GM19035 (cell line): ENCODE measurements at regions not wholly inside any gene's neighbourhood (a gene's known extent, or its start where the extent isn't known, plus 50 kb on each side); places are given as distances from the start of the nearest gene placed in this dataset.

Experiments
- ATAC-seq: cut with Tn5 transposase; IDR thresholded peaks from one replicate; pipeline ENCODE4 v1.9.1; 2021; ENCODE audit not compliant: unreplicated experiment

DNA sequence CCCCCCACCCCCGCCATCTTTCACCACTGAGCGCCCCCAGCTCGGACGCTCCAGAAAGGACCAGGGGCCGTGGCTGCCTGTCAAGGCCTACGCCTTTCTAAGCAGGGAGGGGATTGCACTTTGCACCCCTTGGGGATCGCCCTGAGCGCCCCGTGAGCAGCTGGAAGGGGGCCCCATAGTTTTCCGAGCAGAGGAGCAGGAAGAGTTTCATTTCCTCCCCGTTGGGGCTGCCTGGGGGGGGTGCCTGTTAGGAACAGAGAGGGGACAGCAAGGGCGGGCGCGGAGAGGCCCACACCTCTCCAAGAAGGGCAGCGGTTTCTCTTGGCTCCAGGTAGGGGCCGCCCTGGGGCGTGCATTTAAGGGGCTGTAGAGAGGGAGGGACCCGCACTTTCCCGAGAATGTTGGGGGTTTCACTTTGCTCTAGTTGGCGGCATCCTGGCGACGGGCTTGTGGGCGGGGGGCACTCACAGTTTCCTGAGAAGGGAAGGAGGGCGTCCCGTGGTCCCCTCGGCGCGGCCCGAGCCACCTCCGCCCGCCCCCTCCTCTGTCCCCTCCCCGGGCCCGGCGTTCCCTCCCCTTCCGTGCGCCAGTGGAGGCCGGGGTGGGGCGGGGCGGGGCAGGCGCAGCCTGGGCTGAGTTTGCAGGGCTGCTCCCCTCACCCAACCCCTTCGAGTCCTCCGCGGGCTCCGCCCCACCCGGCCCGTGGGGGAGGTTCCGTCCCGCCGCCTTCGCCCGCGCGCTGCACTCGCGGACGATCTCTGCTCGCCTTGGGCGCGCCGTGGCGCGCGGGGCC lies 82.3 kb upstream of the CD99 start:
- ATAC-seq = peak; percentile 92

- no peak for ATAC-seq
Measured at GRCh38 chrX:2607113-2607512, 84.0 kb upstream of the CD99 start.

GRCh38 chrX:2600564-2600963 lies 90.5 kb upstream of the CD99 start:
- ATAC-seq = no peak

- no peak for ATAC-seq
Measured at GRCh38 chrX:2596555-2597255, 94.4 kb upstream of the CD99 start.

DNA sequence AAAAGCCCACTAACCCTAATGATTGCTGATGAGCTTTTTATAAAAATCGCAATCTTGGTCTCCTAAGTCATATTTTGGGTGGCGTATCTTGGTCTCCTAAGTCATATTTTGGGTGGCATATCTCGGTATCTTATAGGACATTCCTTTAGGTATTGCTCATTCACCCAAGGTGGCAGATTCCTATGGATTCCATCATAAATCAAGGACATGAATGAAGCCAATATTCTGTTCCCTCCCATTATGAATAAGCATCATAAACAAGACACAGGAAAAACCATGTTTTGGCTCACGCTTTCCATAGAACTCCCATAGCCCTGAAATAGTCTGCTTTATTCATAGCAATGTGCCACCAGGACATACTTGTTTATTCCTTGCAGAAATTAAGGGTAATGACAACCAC lies 95.0 kb upstream of the CD99 start:
- ATAC-seq = no peak

DNA sequence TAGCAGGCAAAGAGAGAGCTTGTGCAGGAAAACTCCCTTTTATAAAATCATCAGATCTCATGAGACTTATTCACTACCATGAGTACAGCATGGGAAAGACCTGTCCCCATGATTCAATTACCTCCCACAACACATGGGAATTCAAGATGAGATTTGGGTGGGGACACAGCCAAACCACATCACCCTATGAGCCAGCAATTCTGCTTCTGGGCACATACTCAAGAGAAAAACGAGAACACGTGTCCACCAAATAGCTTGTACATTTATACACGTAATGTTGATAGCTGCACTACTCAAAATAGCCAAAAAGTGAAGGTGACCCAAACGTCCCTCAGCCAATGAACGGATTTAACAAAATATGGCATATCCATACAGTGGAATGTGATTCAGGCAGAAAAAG lies 94.5 kb upstream of the DHRSX start:
- ATAC-seq = no peak

DNA sequence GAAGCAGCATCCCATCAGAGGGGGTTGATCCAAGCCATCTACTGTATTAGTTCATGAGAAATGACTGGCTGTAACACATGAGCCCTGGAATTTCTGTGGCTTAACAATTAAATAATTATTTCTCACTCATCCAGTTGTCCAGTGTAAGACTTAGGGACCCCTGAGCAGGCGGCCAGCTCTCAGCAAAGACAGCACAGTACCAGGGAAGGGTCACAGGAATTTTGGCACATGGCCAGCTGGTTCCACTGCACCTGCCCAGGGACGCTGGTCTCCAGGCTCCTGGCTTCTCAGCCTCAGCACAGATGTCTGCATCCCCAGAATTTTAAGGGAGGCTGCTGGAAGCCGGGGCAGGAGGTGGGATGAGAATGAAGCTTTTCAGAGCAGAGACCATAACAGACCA lies 93.7 kb upstream of the DHRSX start:
- ATAC-seq = no peak

- ATAC-seq = no peak
Measured at GRCh38 chrX:2592279-2592678, 91.5 kb upstream of the DHRSX start.

GRCh38 chrX:2589186-2590020 lies 88.6 kb upstream of the DHRSX start:
- no peak for ATAC-seq

DNA sequence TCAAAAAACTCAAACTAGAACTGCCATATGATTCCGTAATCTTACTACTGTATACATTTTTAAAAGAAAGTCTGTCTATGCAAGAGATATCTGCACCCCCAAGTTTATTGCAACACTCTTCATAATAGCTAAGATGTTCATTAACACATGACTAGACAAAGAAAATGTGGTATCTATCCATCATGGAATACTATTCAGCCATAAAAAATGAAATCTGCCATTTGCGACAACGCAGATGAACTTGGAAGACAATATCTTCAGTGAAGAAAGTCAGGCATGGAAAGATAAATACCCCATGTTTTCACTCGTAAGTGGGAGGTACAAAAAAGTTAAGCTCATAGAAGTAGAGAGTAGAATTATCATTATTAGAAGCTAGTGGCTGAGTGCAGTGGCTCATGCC lies 87.3 kb upstream of the DHRSX start:
- ATAC-seq = no peak

- ATAC-seq = no peak
Measured at GRCh38 chrX:2587146-2587545, 86.4 kb upstream of the DHRSX start.

- no peak for ATAC-seq
Measured at GRCh38 chrX:2585158-2585470, 84.3 kb upstream of the DHRSX start.

GRCh38 chrX:2584251-2585157 lies 83.7 kb upstream of the DHRSX start:
- ATAC-seq = no peak

DNA sequence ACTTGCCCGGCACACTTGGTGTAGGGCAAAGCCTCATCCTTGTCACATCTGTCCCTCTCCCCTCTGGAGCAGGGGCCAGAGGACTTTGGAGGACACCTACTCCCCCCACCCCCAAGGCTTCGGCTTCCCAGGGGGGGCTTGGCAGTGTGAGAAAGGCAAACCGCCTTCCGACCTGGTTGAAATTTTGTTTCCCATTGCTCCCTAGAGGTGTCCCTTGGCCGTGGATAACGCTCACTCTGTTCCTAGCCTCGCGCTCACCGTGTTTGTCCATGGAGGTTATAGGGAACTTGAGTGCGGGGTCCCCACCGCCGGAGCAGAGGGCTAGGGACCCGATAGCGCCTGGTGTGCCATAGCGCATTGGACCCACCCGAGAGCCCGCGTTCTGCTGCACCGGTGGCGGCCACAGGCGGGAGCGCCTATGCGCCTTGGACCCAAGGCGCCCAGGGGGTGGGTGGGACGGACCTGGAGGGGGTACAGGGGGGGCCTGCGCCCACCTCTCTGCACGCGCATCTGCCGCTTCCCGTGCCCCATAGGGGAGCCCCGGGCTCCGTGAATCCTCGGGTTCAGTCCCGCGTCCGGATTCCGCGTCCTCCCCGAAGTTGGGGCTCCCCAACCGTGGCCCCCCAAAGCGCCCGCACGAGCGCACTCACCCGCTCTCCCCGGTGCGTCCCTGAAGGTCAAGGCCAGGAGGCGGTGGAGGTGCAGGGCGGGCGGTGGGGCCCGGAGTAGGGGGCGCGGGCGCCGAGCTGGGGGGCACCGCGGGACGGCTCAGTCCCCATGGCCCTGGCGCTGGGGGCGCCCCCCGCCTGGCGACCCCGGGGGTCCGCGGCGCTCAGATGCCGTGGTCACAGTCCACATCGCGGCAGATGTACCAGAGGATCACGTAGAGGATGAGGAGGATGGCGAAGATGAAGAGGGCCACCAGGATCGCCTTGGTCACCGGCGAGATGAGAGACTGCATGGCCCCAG lies 82.7 kb upstream of the DHRSX start:
- ATAC-seq = no peak

GRCh38 chrX:2582667-2583066 lies 81.9 kb upstream of the DHRSX start:
- ATAC-seq = no peak

DNA sequence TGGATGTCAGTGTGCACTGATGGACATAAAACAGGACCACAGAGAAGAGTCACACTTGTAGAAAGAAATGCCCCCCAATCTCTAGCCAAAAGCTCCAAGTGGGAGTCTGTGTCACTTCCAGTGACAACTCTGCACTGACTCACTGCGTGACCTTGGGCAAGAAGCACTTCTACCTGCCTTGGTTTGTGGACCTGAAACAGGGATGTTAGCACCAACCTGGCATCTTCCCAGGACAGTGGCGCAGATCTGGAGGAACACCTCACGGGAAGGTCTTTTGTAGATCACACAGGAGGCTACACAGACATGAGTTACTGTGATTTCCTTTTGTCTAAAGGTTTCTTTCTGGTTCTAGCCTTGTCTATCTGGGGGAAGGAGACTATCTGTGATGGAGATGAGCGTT lies 80.5 kb upstream of the DHRSX start:
- no peak for ATAC-seq

DNA sequence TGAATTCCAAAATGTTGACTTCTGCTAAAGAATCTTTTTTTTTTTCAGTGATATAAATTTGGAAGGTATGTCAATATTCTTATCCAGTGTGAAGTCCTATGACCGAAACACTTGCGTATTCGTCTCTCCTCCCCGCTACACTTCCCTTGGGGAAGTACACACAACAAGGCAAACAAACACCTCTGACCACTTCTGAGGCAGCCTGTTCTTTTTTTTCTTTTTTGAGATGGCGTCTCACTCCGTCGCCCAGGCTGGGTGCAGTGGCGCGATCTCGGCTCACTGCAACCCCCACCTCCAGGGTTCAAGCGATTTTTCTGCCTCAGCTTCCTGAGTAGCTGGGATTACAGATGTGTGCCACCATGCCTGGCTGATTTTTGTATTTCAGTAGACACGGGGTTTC lies 78.1 kb upstream of the DHRSX start:
- no peak for ATAC-seq

DNA sequence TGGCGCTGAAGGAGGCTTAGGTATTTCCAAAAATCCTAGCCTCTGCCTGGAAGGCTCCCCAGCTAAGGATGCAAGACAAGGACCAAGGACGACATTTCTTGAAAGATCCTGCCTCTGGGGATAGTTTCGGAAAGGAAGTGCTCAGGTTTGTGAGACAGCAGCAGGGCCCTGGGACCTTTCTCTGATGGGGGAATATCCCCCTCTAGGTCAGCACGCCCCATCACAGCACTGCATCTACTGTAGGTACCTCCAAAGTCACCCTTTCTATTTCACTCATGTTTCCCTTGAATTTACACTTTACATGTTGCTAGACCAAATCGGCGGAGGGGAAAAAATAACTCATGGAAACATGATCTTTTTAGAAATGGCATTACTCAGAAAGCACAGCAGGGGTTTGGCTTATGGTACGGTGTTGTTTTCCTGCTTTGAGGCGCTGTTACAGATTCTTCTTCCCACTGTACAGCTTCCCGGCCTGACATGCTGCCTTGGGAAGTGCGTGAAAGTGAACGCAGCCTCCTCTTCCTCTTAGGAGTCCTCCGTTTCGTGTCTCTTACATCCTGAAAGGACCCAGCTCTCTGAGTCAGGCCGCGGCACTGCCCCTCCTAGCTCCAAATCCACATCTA lies 77.2 kb upstream of the DHRSX start:
- ATAC-seq = no peak

DNA sequence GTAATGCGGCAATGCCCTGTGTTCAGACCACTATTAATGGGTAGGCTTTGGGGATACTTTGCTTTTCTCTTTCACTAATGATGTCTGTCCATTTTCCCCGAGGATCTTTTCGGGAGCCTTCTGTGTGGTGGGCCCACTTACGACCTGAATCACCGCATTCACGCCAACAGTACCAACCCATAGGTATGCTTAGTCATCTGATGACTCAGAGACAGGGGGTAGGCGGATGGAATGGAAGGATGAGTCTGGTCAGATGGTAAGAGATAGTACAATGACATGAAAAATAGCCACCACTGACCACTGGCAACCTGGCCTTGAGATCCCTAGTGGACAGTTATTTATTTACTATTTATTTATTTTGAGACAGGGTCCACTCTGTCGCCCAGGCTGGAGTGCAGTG lies 76.0 kb upstream of the DHRSX start:
- ATAC-seq = no peak
